ENCODE measurements at regions not wholly inside any gene's neighbourhood (a gene's known extent, or its start where the extent isn't known, plus 50 kb on each side); places are given as distances from the start of the nearest gene placed in this dataset.
"Not testable (repeated sequence)": the region's sequence is repeated elsewhere in the genome, so short reads cannot be mapped to it uniquely, and the experiment has no call there.

- H3K27ac ChIP-seq: no peak overlapping the region
- DNase-seq (ENCODE audit: low spot score): no peak
- WGBS: 94% methylated on average over 1 of the region's 1 CpG
- intact Hi-C loops (cut with DNase I): no loop called here
- no peaks in the 10 kb centered on the region for H3K27me3 ChIP-seq (replicated peaks; ENCODE audit: insufficient read depth)
- no peaks in the 10 kb centered on the region for H3K9me3 ChIP-seq
- H3K4me3 ChIP-seq: no peak overlapping the region
- H3K4me1 ChIP-seq (replicated peaks): peaks cover 3% of the 10 kb centered on the region
- H3K36me3 ChIP-seq: no peaks in the 10 kb centered on the region
- TF ChIP-seq POLR2A (IDR thresholded peaks at IDR 0.05) (no peak), POLR2AphosphoS5 (IDR thresholded peaks at IDR 0.05) (no peak), CTCF (IDR thresholded peaks at IDR 0.05) (no peak)
Observed at GRCh38 chr5:112597831-112598230, 139.9 kb upstream of the APC start.

DNA sequence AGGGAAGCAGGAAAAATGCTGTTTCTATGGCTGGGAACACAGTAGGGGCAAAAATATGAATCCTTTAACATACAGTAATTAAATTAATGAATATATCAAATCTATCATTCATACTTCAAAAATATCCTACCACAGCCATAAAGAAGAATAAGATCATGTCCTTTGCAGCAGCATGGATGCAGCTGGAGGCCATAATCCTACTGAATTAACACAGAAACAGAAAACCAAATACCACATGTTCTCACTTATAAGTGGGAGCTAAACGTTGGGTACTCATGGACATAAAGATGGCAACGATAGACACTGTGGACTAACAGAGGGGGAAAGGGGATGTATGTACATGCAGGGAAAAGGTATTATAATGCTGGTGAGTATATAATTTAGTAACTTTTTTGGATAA is 137.2 kb upstream of the APC start:
- intact Hi-C loops (cut with DNase I); DNase-seq (ENCODE audit: low spot score); H3K36me3 ChIP-seq; H3K27me3 ChIP-seq (replicated peaks; ENCODE audit: insufficient read depth); H3K4me1 ChIP-seq (replicated peaks); H3K27ac ChIP-seq; H3K9me3 ChIP-seq; H3K4me3 ChIP-seq: not testable (repeated sequence)
- WGBS: 9% methylated on average over 2 of the region's 2 CpGs

- no peaks in the 10 kb centered on the region for H3K36me3 ChIP-seq
- H3K27me3 ChIP-seq (replicated peaks; ENCODE audit: insufficient read depth): no peaks in the 10 kb centered on the region
- 63% methylated on average over 2 of the region's 2 CpGs for WGBS
- no peak for DNase-seq (ENCODE audit: low spot score)
- no peak overlapping the region for H3K4me3 ChIP-seq
- H3K27ac ChIP-seq: no peak overlapping the region
- no peaks in the 10 kb centered on the region for H3K4me1 ChIP-seq (replicated peaks)
- intact Hi-C loops (cut with DNase I): no loop called here
- no peaks in the 10 kb centered on the region for H3K9me3 ChIP-seq
- TF ChIP-seq CTCF (IDR thresholded peaks at IDR 0.05): no peak
Observed at GRCh38 chr5:112604732-112605630, 132.7 kb upstream of the APC start.

GRCh38 chr5:112608975-112609374 is 128.7 kb upstream of the APC start:
- TF ChIP-seq CTCF (IDR thresholded peaks at IDR 0.05): no peak
- no peak for TF ChIP-seq POLR2AphosphoS5 (IDR thresholded peaks at IDR 0.05)
- TF ChIP-seq POLR2A (IDR thresholded peaks at IDR 0.05): no peak
- no peak overlapping the region for H3K27ac ChIP-seq
- no peaks in the 10 kb centered on the region for H3K36me3 ChIP-seq
- H3K9me3 ChIP-seq: no peaks in the 10 kb centered on the region
- no peaks in the 10 kb centered on the region for H3K27me3 ChIP-seq (replicated peaks; ENCODE audit: insufficient read depth)
- H3K4me3 ChIP-seq: no peak overlapping the region
- intact Hi-C loops (cut with DNase I): no loop called here
- no peak for DNase-seq (ENCODE audit: low spot score)
- 95% methylated on average over 1 of the region's 1 CpG for WGBS
- H3K4me1 ChIP-seq (replicated peaks): no peaks in the 10 kb centered on the region

GRCh38 chr5:112612663-112613062 is 125.0 kb upstream of the APC start:
- Histone ChIP-seq H3K4me3 (no peak overlapping the region), H3K27me3 (replicated peaks; ENCODE audit: insufficient read depth) (no peaks in the 10 kb centered on the region), H3K9me3 (no peaks in the 10 kb centered on the region), H3K36me3 (no peaks in the 10 kb centered on the region), H3K4me1 (replicated peaks) (no peaks in the 10 kb centered on the region), H3K27ac (no peak overlapping the region)
- 85% methylated on average over 4 of the region's 4 CpGs for WGBS
- TF ChIP-seq POLR2A (IDR thresholded peaks at IDR 0.05): no peak
- no peak for TF ChIP-seq CTCF (IDR thresholded peaks at IDR 0.05)
- TF ChIP-seq POLR2AphosphoS5 (IDR thresholded peaks at IDR 0.05): no peak
- DNase-seq (ENCODE audit: low spot score): no peak
- intact Hi-C loops (cut with DNase I): no loop called here

Measured in prostate gland (tissue), 2 donors.